Mesendoderm (in vitro differentiated cells): ENCODE measurements at regions not wholly inside any gene's neighbourhood (a gene's known extent, or its start where the extent isn't known, plus 50 kb on each side); places are given as distances from the start of the nearest gene placed in this dataset.

Experiments
- DNase-seq: peaks from one replicate; pipeline ENCODE4 v3.0.0; 2013
- H2AK5ac ChIP-seq: 2 replicates; pipeline ENCODE4 v1.6.1; 2013; ENCODE audit warnings: low read length, inconsistent platforms
- H2BK120ac ChIP-seq: 2 replicates; pipeline ENCODE4 v1.6.1; 2013; ENCODE audit warnings: low read depth, mild to moderate bottlenecking, low read length, moderate library complexity, mixed read lengths
- H2BK15ac ChIP-seq: replicated peaks from 2 replicates; pipeline ENCODE4 v1.6.1; 2013; ENCODE audit warnings: low read depth, mild to moderate bottlenecking, moderate library complexity
- H2BK5ac ChIP-seq: 2 replicates; pipeline ENCODE4 v1.6.1; 2013; ENCODE audit warnings: low read length, inconsistent platforms
- H3K18ac ChIP-seq: 2 replicates; pipeline ENCODE4 v1.6.1; 2013; ENCODE audit warnings: mild to moderate bottlenecking, low read length, mixed read lengths
- H3K23ac ChIP-seq: one replicate; pipeline ENCODE4 v1.6.1; 2013; ENCODE audit warnings: low read length
- H3K27ac ChIP-seq: 2 replicates; pipeline ENCODE4 v1.5.1; 2013; ENCODE audit warnings: low read depth, mild to moderate bottlenecking, inconsistent platforms, low read length, moderate library complexity
- H3K27me3 ChIP-seq: 2 replicates; pipeline ENCODE4 v1.6.1; 2013; ENCODE audit warnings: low read length, control low read depth, mild to moderate bottlenecking, inconsistent platforms; ENCODE audit not compliant: insufficient read depth, poor library complexity
- H3K36me3 ChIP-seq: 2 replicates; pipeline ENCODE4 v1.6.1; 2013; ENCODE audit warnings: low read length, inconsistent platforms; ENCODE audit not compliant: control insufficient read depth, insufficient read depth
- H3K4ac ChIP-seq: one replicate; pipeline ENCODE4 v1.6.1; 2013; ENCODE audit warnings: low read depth, mild to moderate bottlenecking, low read length, moderate library complexity
- H3K4me1 ChIP-seq: 2 replicates; pipeline ENCODE4 v1.6.1; 2013; ENCODE audit warnings: low read depth, low read length, inconsistent platforms; ENCODE audit not compliant: control insufficient read depth
- H3K4me2 ChIP-seq: 2 replicates; pipeline ENCODE4 v1.6.1; 2013; ENCODE audit warnings: low read length
- H3K4me3 ChIP-seq: 2 replicates; pipeline ENCODE4 v1.5.1; 2013; ENCODE audit warnings: mild to moderate bottlenecking, low read length
- H3K56ac ChIP-seq: one replicate; pipeline ENCODE4 v1.6.1; 2013; ENCODE audit warnings: low read length
- H3K79me1 ChIP-seq: 2 replicates; pipeline ENCODE4 v1.6.1; 2013; ENCODE audit warnings: low read length, inconsistent platforms
- H3K79me2 ChIP-seq: 2 replicates; pipeline ENCODE4 v1.6.1; 2013; ENCODE audit warnings: mild to moderate bottlenecking, low read length; ENCODE audit not compliant: control insufficient read depth, insufficient read depth
- H3K9ac ChIP-seq: 2 replicates; pipeline ENCODE4 v1.6.1; 2013; ENCODE audit warnings: low read length, inconsistent platforms
- H4K5ac ChIP-seq: one replicate; pipeline ENCODE4 v1.6.1; 2013; ENCODE audit warnings: low read length
- H4K8ac ChIP-seq: one replicate; pipeline ENCODE4 v1.6.1; 2013; ENCODE audit warnings: low read depth, mild to moderate bottlenecking, control low read depth, low read length, moderate library complexity
- WGBS: extraction: QIAGEN DNeasy Blood & Tissue Kit; methylation state at CpG from one replicate; pipeline ENCODE4 v1.1.7; 2013; ENCODE audit warnings: low lambda C conversion rate, missing lambda C conversion rate; ENCODE audit not compliant: insufficient coverage; ENCODE audit errors: extremely low coverage; 5-methylcytosine and 5-hydroxymethylcytosine counted together

DNA sequence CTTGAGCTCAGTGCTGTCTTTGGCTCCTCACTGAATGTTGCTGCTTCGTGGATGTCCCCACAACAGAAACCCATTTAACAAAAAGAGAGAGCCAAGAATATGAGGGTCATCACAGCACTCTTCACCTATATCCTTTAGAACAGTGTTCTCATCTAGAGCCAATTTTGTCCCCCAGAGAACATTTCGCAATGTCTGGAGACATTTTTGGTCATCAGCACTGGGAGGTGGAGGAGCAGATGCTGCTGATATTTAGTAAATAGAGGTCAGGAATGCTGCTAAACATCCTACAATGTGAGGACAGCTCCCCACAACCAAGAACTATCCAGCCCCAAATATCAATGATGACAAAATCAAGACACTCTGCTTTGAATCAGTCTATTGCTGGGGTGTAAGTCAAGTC, 92.5 kb downstream of the BBS10 start:
- Histone ChIP-seq H3K79me1 (no peaks in the 10 kb centered on the region), H2BK120ac (no peak overlapping the region), H3K4me3 (no peak overlapping the region), H3K36me3 (no peaks in the 10 kb centered on the region), H3K27me3 (no peaks in the 10 kb centered on the region), H3K27ac (no peak overlapping the region), H3K23ac (no peak overlapping the region), H2BK5ac (no peak overlapping the region), H2AK5ac (no peak overlapping the region), H3K4me2 (no peak overlapping the region), H3K9ac (no peak overlapping the region), H2BK15ac (no peak overlapping the region), H3K4ac (no peak overlapping the region), H3K4me1 (peaks cover 7% of the 10 kb centered on the region), H4K8ac (no peak overlapping the region), H3K56ac (no peak overlapping the region), H3K79me2 (no peaks in the 10 kb centered on the region), H3K18ac (no peak overlapping the region), H4K5ac (no peak overlapping the region)
- WGBS = no CpG with 5 or more reads among the region's 2 CpGs
- DNase-seq = no peak

DNA sequence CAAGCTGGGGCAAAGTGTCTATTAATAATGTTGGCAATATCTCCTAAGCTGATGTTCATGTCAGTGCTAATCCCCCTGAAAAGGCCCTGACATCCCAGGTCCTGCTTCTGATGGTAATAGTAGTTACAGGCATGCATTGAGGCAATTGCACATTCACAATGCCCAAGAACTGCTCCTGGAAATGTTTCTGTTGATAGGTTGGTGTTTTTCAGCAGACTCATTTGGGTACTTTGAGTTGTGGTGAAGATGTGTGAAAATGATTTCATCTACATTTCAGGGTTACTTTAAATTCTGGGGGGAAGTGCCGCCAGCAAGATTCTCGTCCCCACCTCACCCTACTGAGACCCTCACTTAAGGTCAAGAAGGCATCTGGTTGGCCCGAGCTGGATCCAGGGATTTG, 92.9 kb downstream of the BBS10 start:
- Histone ChIP-seq H3K56ac (no peak overlapping the region), H3K27me3 (no peaks in the 10 kb centered on the region), H3K27ac (no peak overlapping the region), H3K4me1 (peaks cover 7% of the 10 kb centered on the region), H4K8ac (no peak overlapping the region), H3K4me3 (no peak overlapping the region), H3K23ac (no peak overlapping the region), H3K36me3 (no peaks in the 10 kb centered on the region), H3K79me2 (no peaks in the 10 kb centered on the region), H3K4me2 (no peak overlapping the region), H2BK15ac (no peak overlapping the region), H2AK5ac (no peak overlapping the region), H3K9ac (no peak overlapping the region), H3K18ac (no peak overlapping the region), H4K5ac (no peak overlapping the region), H2BK5ac (no peak overlapping the region), H2BK120ac (no peak overlapping the region), H3K79me1 (no peaks in the 10 kb centered on the region), H3K4ac (no peak overlapping the region)
- no peak for DNase-seq
- WGBS = no CpG with 5 or more reads among the region's 3 CpGs

DNA sequence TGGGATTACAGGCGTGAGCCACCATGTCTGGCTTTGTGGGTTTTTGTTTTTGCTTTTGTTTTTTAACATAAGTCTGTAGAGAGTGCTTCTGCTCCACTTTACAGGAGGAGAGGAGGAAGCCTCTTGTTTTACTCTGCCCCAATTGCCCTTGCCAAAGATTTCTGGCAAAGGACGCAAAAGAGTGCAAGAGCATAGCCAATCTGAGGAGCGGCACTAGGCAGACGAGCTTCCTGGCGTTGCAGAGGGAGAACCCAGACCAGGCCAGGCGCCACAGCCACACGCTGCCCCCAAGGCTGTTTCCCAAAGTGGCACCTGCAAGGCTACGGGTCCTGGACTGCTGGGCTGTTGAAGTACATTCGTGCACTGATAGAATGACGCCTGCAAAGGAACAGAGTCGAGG, 96.2 kb downstream of the BBS10 start:
- WGBS = no CpG with 5 or more reads among the region's 11 CpGs
- H3K79me1 ChIP-seq = no peaks in the 10 kb centered on the region

DNA sequence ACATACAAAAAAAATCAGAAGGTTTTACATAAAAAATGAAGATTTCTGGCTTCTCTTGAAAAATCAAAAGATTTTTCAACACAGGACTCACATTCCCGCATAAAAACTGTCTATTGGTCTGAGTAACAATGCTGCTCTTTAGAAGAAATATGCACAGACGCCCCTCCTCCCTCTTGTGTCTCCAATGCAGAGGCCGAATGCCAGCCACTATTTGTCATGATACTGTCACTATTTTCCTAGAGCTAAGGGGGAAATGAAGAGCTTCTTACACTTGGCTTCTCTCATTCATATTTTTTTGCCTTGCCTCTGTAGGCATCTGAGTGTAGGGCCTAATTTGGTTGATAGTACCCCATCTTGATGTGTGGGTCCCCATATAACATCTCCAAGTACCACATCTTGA, 98.0 kb downstream of the BBS10 start:
- H2BK120ac ChIP-seq = no peak overlapping the region
- no peak overlapping the region for H3K4ac ChIP-seq
- H3K36me3 ChIP-seq = no peaks in the 10 kb centered on the region
- H3K27me3 ChIP-seq = no peaks in the 10 kb centered on the region
- DNase-seq = peak; percentile 45
- no peak overlapping the region for H3K27ac ChIP-seq
- no peak overlapping the region for H4K8ac ChIP-seq
- H3K79me2 ChIP-seq = no peaks in the 10 kb centered on the region
- peaks cover 7% of the 10 kb centered on the region for H3K4me1 ChIP-seq
- no peak overlapping the region for H3K4me3 ChIP-seq
- no peaks in the 10 kb centered on the region for H3K79me1 ChIP-seq
- H2AK5ac ChIP-seq = no peak overlapping the region
- H3K9ac ChIP-seq = no peak overlapping the region
- no peak overlapping the region for H3K18ac ChIP-seq
- WGBS = no CpG with 5 or more reads among the region's 3 CpGs
- no peak overlapping the region for H3K23ac ChIP-seq
- no peak overlapping the region for H4K5ac ChIP-seq
- H2BK5ac ChIP-seq = no peak overlapping the region
- H3K56ac ChIP-seq = no peak overlapping the region
- H2BK15ac ChIP-seq = no peak overlapping the region
- no peak overlapping the region for H3K4me2 ChIP-seq

More for the DNA sequence above, 96.2 kb downstream of the BBS10 start:
- Histone ChIP-seq H3K4me3 (no peak overlapping the region), H3K36me3 (no peaks in the 10 kb centered on the region), H2BK120ac (no peak overlapping the region), H3K4ac (no peak overlapping the region), H2BK5ac (no peak overlapping the region), H3K56ac (no peak overlapping the region), H3K9ac (no peak overlapping the region), H3K4me1 (peaks cover 7% of the 10 kb centered on the region), H3K79me2 (no peaks in the 10 kb centered on the region), H4K8ac (no peak overlapping the region), H3K27ac (no peak overlapping the region), H2AK5ac (no peak overlapping the region), H2BK15ac (peak overlapping the region; percentile 14), H4K5ac (no peak overlapping the region), H3K23ac (no peak overlapping the region), H3K4me2 (no peak overlapping the region), H3K18ac (no peak overlapping the region), H3K27me3 (no peaks in the 10 kb centered on the region)
- no peak for DNase-seq

DNA sequence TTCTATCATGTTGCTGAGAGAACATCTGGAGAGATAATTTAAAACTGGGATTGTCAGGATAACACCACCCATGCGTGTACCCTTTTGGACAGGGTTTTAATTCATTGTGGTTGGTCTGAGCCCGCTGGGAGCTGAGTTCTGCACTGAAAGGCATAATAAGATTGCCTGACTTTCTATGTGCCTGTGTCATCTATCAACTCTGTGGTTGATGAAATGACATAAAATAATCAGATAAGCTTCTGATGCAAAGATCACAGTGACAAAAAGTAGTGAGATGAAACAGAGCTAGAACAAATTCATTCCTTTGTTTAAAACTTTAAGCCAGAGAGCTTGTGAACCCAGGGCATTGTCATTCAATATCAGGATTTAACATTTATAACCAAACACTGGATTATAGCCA, 98.7 kb downstream of the BBS10 start:
- H4K5ac ChIP-seq = no peak overlapping the region
- H4K8ac ChIP-seq = no peak overlapping the region
- no peak overlapping the region for H3K18ac ChIP-seq
- H3K79me1 ChIP-seq = no peaks in the 10 kb centered on the region
- no peak overlapping the region for H3K9ac ChIP-seq
- peak overlapping the region; percentile 61 for H2BK120ac ChIP-seq
- no peaks in the 10 kb centered on the region for H3K27me3 ChIP-seq
- H3K23ac ChIP-seq = no peak overlapping the region
- H3K4me3 ChIP-seq = no peak overlapping the region
- no peak overlapping the region for H3K4me2 ChIP-seq
- no peak for DNase-seq
- WGBS = no CpG with 5 or more reads among the region's 2 CpGs
- no peak overlapping the region for H2BK5ac ChIP-seq
- peaks cover 3% of the 10 kb centered on the region for H3K4me1 ChIP-seq
- no peaks in the 10 kb centered on the region for H3K36me3 ChIP-seq
- H3K56ac ChIP-seq = no peak overlapping the region
- H3K4ac ChIP-seq = no peak overlapping the region
- H3K79me2 ChIP-seq = no peaks in the 10 kb centered on the region
- H2AK5ac ChIP-seq = no peak overlapping the region
- H3K27ac ChIP-seq = no peak overlapping the region
- H2BK15ac ChIP-seq = no peak overlapping the region

DNA sequence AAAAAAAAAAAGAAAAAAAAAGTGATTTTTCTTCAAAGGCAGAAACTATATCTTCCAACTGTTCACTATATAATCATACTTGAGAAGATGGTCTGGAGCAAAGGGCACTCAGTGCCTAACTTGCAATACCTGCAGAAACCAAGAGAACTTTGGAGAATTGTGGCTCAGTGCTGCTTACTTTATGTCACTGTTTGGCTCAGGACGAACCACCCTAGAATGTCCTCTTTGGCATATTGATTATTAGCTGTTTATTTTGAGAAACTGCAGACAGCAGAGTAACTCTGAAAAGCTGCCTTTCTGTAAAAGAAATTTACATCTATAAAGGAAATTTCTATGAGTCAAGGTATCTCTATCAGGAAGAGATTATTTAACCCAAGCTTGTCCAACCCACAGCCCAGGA, 100.2 kb downstream of the BBS10 start:
- Histone ChIP-seq H2BK15ac (no peak overlapping the region), H4K8ac (no peak overlapping the region), H3K27ac (no peak overlapping the region), H3K18ac (no peak overlapping the region), H3K4me1 (no peaks in the 10 kb centered on the region), H3K4me2 (no peak overlapping the region), H3K9ac (no peak overlapping the region), H2AK5ac (no peak overlapping the region), H3K4me3 (no peak overlapping the region), H2BK5ac (no peak overlapping the region), H3K23ac (no peak overlapping the region), H3K79me1 (no peaks in the 10 kb centered on the region), H2BK120ac (no peak overlapping the region), H3K4ac (no peak overlapping the region), H3K56ac (no peak overlapping the region), H4K5ac (no peak overlapping the region), H3K36me3 (no peaks in the 10 kb centered on the region), H3K79me2 (no peaks in the 10 kb centered on the region), H3K27me3 (no peaks in the 10 kb centered on the region)
- no CpG with 5 or more reads among the region's 1 CpG for WGBS
- DNase-seq = no peak
